ENCODE measurements at regions not wholly inside any gene's neighbourhood (a gene's known extent, or its start where the extent isn't known, plus 50 kb on each side); places are given as distances from the start of the nearest gene placed in this dataset.

DNA sequence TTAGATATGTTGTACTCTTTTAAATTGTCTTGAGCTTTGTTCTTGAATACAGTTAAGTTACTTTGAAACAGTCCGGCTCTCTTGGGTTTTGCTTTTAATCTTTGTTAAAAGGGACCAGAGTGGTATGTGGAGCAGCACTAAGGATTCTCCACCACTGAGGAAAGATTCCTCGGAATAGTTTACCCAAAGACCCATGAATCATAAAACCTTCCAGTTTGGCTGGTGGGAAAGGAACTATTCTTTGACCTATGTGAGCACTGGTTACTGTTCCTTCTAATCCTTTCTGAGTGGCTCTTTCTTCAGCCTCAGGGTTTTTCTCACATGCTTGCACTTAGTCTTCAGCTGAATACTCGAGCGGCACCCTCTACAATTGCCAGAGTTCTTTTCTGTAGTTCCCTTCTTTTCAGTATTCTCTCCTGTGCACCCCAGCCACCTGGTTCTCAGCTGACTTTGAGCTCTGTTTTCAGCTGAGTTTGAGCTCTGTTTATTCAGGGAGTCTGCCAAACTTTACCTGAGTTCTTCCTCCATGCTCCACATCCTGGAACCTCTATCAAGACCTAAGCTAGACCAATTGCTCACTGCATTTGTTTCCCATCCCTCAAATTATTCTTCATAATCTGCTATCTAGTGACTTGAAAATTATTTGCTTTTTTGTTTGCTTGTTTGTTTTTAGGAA lies 253.8 kb upstream of the PLXNA2 start:
- Histone ChIP-seq H3K4me3 (ENCODE audit: low read length in 3 of 3) (no peak overlapping the region), H3K36me3 (ENCODE audit: control insufficient read depth in 2 of 3, insufficient read depth in 3 of 3, low read length in 3 of 3) (no peaks in the 10 kb centered on the region), H3K27ac (ENCODE audit: low read depth in 2 of 2, low read length in 2 of 2) (no peak overlapping the region), H3K4me1 (ENCODE audit: control insufficient read depth in 2 of 3, insufficient read depth in 2 of 3, low read depth in 1 of 3, low read length in 3 of 3) (no peaks in the 10 kb centered on the region), H3K27me3 (ENCODE audit: control insufficient read depth, insufficient read depth, low read length) (no peaks in the 10 kb centered on the region), H3K9ac (ENCODE audit: low read length in 3 of 3) (no peak overlapping the region), H3K9me3 (ENCODE audit: control insufficient read depth in 2 of 3, insufficient read depth in 1 of 3, low read length in 3 of 3) (no peaks in the 10 kb centered on the region)
- no peak for FAIRE-seq
- DNase-seq, result no peak
- TF ChIP-seq, protein P1, sequence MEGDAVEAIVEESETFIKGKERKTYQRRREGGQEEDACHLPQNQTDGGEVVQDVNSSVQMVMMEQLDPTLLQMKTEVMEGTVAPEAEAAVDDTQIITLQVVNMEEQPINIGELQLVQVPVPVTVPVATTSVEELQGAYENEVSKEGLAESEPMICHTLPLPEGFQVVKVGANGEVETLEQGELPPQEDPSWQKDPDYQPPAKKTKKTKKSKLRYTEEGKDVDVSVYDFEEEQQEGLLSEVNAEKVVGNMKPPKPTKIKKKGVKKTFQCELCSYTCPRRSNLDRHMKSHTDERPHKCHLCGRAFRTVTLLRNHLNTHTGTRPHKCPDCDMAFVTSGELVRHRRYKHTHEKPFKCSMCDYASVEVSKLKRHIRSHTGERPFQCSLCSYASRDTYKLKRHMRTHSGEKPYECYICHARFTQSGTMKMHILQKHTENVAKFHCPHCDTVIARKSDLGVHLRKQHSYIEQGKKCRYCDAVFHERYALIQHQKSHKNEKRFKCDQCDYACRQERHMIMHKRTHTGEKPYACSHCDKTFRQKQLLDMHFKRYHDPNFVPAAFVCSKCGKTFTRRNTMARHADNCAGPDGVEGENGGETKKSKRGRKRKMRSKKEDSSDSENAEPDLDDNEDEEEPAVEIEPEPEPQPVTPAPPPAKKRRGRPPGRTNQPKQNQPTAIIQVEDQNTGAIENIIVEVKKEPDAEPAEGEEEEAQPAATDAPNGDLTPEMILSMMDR (IDR thresholded peaks at IDR 0.05; ENCODE audit: borderline replicate concordance, extremely low read depth, insufficient read depth), result no peak
- intact Hi-C loops (cut with DNase I), result no loop called here

DNA sequence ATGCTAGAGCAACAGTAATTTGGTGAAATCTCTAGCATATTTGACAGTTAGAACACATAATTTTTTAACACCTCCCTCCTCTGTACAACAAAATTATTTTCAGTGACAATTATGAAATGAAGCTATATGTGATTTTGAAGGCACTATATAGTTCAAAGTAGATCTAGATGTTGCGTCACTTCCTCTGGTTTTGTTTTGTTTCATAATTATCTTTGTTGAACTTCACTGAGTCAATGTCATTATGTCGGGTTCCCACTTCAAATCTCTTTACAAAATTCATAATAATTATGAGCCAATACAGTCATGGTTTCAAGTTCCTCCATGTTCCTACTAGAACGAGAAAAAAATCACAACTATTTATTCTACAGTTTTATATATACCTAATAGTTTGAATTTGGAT lies 254.8 kb upstream of the PLXNA2 start:
- FAIRE-seq (no peak), DNase-seq (no peak)
- H3K4me1 ChIP-seq (ENCODE audit: control insufficient read depth in 2 of 3, insufficient read depth in 2 of 3, low read depth in 1 of 3, low read length in 3 of 3), result no peaks in the 10 kb centered on the region
- no peaks in the 10 kb centered on the region for H3K36me3 ChIP-seq (ENCODE audit: control insufficient read depth in 2 of 3, insufficient read depth in 3 of 3, low read length in 3 of 3)
- H3K27ac ChIP-seq (ENCODE audit: low read depth in 2 of 2, low read length in 2 of 2), result no peak overlapping the region
- intact Hi-C loops (cut with DNase I), result no loop called here
- no peak overlapping the region for H3K9ac ChIP-seq (ENCODE audit: low read length in 3 of 3)
- H3K9me3 ChIP-seq (ENCODE audit: control insufficient read depth in 2 of 3, insufficient read depth in 1 of 3, low read length in 3 of 3), result no peaks in the 10 kb centered on the region
- TF ChIP-seq, protein P1 (IDR thresholded peaks at IDR 0.05; ENCODE audit: borderline replicate concordance, extremely low read depth, insufficient read depth), result no peak
- H3K27me3 ChIP-seq (ENCODE audit: control insufficient read depth, insufficient read depth, low read length), result no peaks in the 10 kb centered on the region
- H3K4me3 ChIP-seq (ENCODE audit: low read length in 3 of 3), result no peak overlapping the region

- intact Hi-C loops (cut with DNase I), result no loop called here
- Histone ChIP-seq H3K27ac (ENCODE audit: low read depth in 2 of 2, low read length in 2 of 2) (no peak overlapping the region), H3K9ac (ENCODE audit: low read length in 3 of 3) (no peak overlapping the region), H3K4me3 (ENCODE audit: low read length in 3 of 3) (no peak overlapping the region), H3K27me3 (ENCODE audit: control insufficient read depth, insufficient read depth, low read length) (no peaks in the 10 kb centered on the region), H3K4me1 (ENCODE audit: control insufficient read depth in 2 of 3, insufficient read depth in 2 of 3, low read depth in 1 of 3, low read length in 3 of 3) (no peaks in the 10 kb centered on the region), H3K9me3 (ENCODE audit: control insufficient read depth in 2 of 3, insufficient read depth in 1 of 3, low read length in 3 of 3) (no peaks in the 10 kb centered on the region), H3K36me3 (ENCODE audit: control insufficient read depth in 2 of 3, insufficient read depth in 3 of 3, low read length in 3 of 3) (no peaks in the 10 kb centered on the region)
- no peak for FAIRE-seq
- DNase-seq, result no peak
- TF ChIP-seq, protein P1 (IDR thresholded peaks at IDR 0.05; ENCODE audit: borderline replicate concordance, extremely low read depth, insufficient read depth), result no peak
Measured at GRCh38 chr1:208499601-208500000, 255.4 kb upstream of the PLXNA2 start.

GRCh38 chr1:208500375-208500774 lies 256.2 kb upstream of the PLXNA2 start:
- DNase-seq (no peak), FAIRE-seq (no peak)
- no peak overlapping the region for H3K9ac ChIP-seq (ENCODE audit: low read length in 3 of 3)
- H3K4me1 ChIP-seq (ENCODE audit: control insufficient read depth in 2 of 3, insufficient read depth in 2 of 3, low read depth in 1 of 3, low read length in 3 of 3), result no peaks in the 10 kb centered on the region
- H3K36me3 ChIP-seq (ENCODE audit: control insufficient read depth in 2 of 3, insufficient read depth in 3 of 3, low read length in 3 of 3), result no peaks in the 10 kb centered on the region
- no peaks in the 10 kb centered on the region for H3K9me3 ChIP-seq (ENCODE audit: control insufficient read depth in 2 of 3, insufficient read depth in 1 of 3, low read length in 3 of 3)
- no peak overlapping the region for H3K4me3 ChIP-seq (ENCODE audit: low read length in 3 of 3)
- H3K27me3 ChIP-seq (ENCODE audit: control insufficient read depth, insufficient read depth, low read length), result no peaks in the 10 kb centered on the region
- intact Hi-C loops (cut with DNase I), result no loop called here
- H3K27ac ChIP-seq (ENCODE audit: low read depth in 2 of 2, low read length in 2 of 2), result no peak overlapping the region
- TF ChIP-seq, protein P1 (IDR thresholded peaks at IDR 0.05; ENCODE audit: borderline replicate concordance, extremely low read depth, insufficient read depth), result no peak
